GM13976 (cell line): ENCODE measurements at regions not wholly inside any gene's neighbourhood (a gene's known extent, or its start where the extent isn't known, plus 50 kb on each side); places are given as distances from the start of the nearest gene placed in this dataset.

Experiments
- DNase-seq: peaks from one replicate; pipeline ENCODE4 v3.0.0; 2012; ENCODE audit warnings: low spot score
- CTCF ChIP-seq: IDR thresholded peaks from 2 replicates; pipeline ENCODE4 v1.5.1; 2012; ENCODE audit warnings: borderline replicate concordance, mild to moderate bottlenecking; ENCODE audit not compliant: insufficient read depth; ENCODE audit errors: extremely low read depth, missing control alignments, control extremely low read depth
- in situ Hi-C: fragments of 300-500 bp; cut with MboI; formaldehyde crosslinking; loops from one replicate; pipeline ENCODE4 v1.12.0; 2022; ENCODE audit warnings: low sequenced_read_pairs, mixed read lengths, inconsistent platforms; ENCODE audit not compliant: unreplicated experiment

DNA sequence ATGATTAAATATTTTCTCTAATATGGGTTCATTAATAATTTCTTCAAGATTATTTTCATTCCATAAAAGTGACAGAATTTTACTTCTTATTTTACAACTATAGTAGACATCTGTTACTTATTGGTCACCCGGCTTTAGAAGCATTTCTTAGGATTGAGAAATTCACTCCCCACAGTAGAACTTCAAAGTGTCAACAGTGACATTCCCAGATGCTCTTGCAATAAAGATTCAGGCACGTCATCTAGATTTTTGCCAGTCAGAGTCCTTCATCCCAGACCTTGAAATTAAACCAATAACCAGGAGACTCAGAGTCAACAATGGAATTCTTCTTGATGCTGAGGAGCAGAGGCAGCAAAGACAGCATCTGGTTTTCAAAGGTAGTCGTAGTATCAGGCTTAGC, 190.8 kb downstream of the VGLL3 start:
- no peak for TF ChIP-seq CTCF
- no peak for DNase-seq
- in situ Hi-C loops = no loop called here

DNA sequence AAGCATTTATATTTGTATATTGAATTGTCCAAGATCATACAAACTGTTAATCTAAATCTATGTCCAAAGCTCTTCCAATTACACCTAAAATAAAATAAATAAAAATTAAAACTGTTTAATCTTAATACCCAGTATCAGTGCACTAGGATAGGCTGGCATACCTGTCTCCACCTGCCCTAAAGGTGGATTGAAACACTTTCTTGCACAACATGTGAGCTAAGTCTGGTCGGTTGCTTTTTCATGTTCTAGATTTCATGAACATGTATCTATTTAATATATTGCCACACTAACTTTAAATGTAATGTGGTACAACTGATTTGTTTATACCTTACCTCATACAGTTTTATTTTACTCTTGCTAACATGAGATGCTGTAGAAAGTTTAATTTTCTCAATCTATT, 193.0 kb downstream of the VGLL3 start:
- TF ChIP-seq CTCF = no peak
- no peak for DNase-seq
- in situ Hi-C loops = no loop called here

GRCh38 chr3:86794361-86795065, 196.4 kb downstream of the VGLL3 start:
- no peak for TF ChIP-seq CTCF
- in situ Hi-C loops = no loop called here
- no peak for DNase-seq

DNA sequence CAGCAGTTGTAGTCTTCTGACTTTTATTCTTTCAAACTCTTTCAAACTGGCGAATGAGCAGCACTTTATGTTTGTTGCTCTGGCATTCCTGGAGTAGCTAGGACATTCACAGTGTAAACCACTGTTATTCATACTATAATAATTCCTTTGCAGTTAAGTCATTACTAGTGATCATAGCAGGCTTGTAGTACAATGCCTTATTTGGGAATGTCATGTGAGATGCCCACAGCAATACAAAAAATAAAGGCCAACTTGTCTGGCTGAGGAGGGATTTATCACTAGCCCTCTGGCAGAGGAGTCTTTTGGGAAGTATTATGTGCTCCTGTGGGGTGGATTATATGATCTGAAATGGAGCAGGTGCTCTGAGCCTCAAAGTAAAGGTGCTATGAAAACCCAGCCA, 197.2 kb downstream of the VGLL3 start:
- TF ChIP-seq CTCF = no peak
- in situ Hi-C loops = no loop called here
- DNase-seq = no peak

GRCh38 chr3:86792316-86792715, 198.6 kb downstream of the VGLL3 start:
- in situ Hi-C loops = no loop called here
- no peak for TF ChIP-seq CTCF
- DNase-seq = no peak

- in situ Hi-C loops = no loop called here
- no peak for DNase-seq
- no peak for TF ChIP-seq CTCF
Observed at GRCh38 chr3:86790884-86791549, 199.9 kb downstream of the VGLL3 start.
